ENCODE measurements at regions not wholly inside any gene's neighbourhood (a gene's known extent, or its start where the extent isn't known, plus 50 kb on each side); places are given as distances from the start of the nearest gene placed in this dataset.
A peak's percentile ranks its signal among the peaks of the same experiment; 100 is the strongest.

GRCh38 chr21:36235058-36235582 is 78.5 kb downstream of the DOP1B start:
- Mint-ChIP-seq H3K36me3 (peaks cover 20% of the 10 kb centered on the region), H3K9me3 (no peaks in the 10 kb centered on the region), H3K4me1 (peaks cover 17% of the 10 kb centered on the region), H3K27ac (no peak overlapping the region), H3K27me3 (no peaks in the 10 kb centered on the region), H3K4me3 (no peak overlapping the region)
- DNase-seq (ENCODE audit: low spot score in 2 of 2) (no peak), ATAC-seq (ENCODE audit: low read depth) (no peak)

GRCh38 chr21:36236052-36236730 is 79.6 kb downstream of the DOP1B start:
- no peak for DNase-seq (ENCODE audit: low spot score in 2 of 2)
- H3K4me3 Mint-ChIP-seq: no peak overlapping the region
- peak; percentile 80 for ATAC-seq (ENCODE audit: low read depth)
- peaks cover 17% of the 10 kb centered on the region for H3K4me1 Mint-ChIP-seq
- H3K36me3 Mint-ChIP-seq: peaks cover 15% of the 10 kb centered on the region
- H3K9me3 Mint-ChIP-seq: no peaks in the 10 kb centered on the region
- peak overlapping the region; percentile 58 for H3K27ac Mint-ChIP-seq
- no peaks in the 10 kb centered on the region for H3K27me3 Mint-ChIP-seq

- DNase-seq (ENCODE audit: low spot score in 2 of 2): no peak
- H3K27me3 Mint-ChIP-seq: no peaks in the 10 kb centered on the region
- peaks cover 18% of the 10 kb centered on the region for H3K4me1 Mint-ChIP-seq
- H3K36me3 Mint-ChIP-seq: peaks cover 11% of the 10 kb centered on the region
- H3K4me3 Mint-ChIP-seq: no peak overlapping the region
- H3K27ac Mint-ChIP-seq: no peak overlapping the region
- no peaks in the 10 kb centered on the region for H3K9me3 Mint-ChIP-seq
- no peak for ATAC-seq (ENCODE audit: low read depth)
Observed at GRCh38 chr21:36237441-36237840, 80.8 kb downstream of the DOP1B start.

GRCh38 chr21:36239585-36239984 is 80.4 kb upstream of the MORC3 start:
- H3K4me1 Mint-ChIP-seq: peaks cover 14% of the 10 kb centered on the region
- DNase-seq (ENCODE audit: low spot score in 2 of 2): no peak
- no peak overlapping the region for H3K27ac Mint-ChIP-seq
- no peaks in the 10 kb centered on the region for H3K9me3 Mint-ChIP-seq
- peaks cover 5% of the 10 kb centered on the region for H3K36me3 Mint-ChIP-seq
- H3K4me3 Mint-ChIP-seq: no peak overlapping the region
- ATAC-seq (ENCODE audit: low read depth): no peak
- no peaks in the 10 kb centered on the region for H3K27me3 Mint-ChIP-seq

- DNase-seq (ENCODE audit: low spot score in 2 of 2) (no peak), ATAC-seq (ENCODE audit: low read depth) (no peak)
- Mint-ChIP-seq H3K27me3 (no peaks in the 10 kb centered on the region), H3K9me3 (no peaks in the 10 kb centered on the region), H3K36me3 (peaks cover 16% of the 10 kb centered on the region), H3K4me1 (peaks cover 5% of the 10 kb centered on the region), H3K27ac (peak overlapping the region; percentile 76), H3K4me3 (no peak overlapping the region)
Observed at GRCh38 chr21:36241717-36242116, 78.3 kb upstream of the MORC3 start.

- DNase-seq (ENCODE audit: low spot score in 2 of 2) (no peak), ATAC-seq (ENCODE audit: low read depth) (no peak)
- H3K4me1 Mint-ChIP-seq: peaks cover 3% of the 10 kb centered on the region
- no peak overlapping the region for H3K27ac Mint-ChIP-seq
- no peaks in the 10 kb centered on the region for H3K27me3 Mint-ChIP-seq
- peaks cover 27% of the 10 kb centered on the region for H3K36me3 Mint-ChIP-seq
- H3K9me3 Mint-ChIP-seq: no peaks in the 10 kb centered on the region
- H3K4me3 Mint-ChIP-seq: no peak overlapping the region
Observed at GRCh38 chr21:36245115-36245514, 74.9 kb upstream of the MORC3 start.

- no peak overlapping the region for H3K27ac Mint-ChIP-seq
- peaks cover 3% of the 10 kb centered on the region for H3K4me1 Mint-ChIP-seq
- H3K4me3 Mint-ChIP-seq: no peak overlapping the region
- H3K9me3 Mint-ChIP-seq: no peaks in the 10 kb centered on the region
- H3K27me3 Mint-ChIP-seq: no peaks in the 10 kb centered on the region
- ATAC-seq (ENCODE audit: low read depth) (no peak), DNase-seq (ENCODE audit: low spot score in 2 of 2) (no peak)
- H3K36me3 Mint-ChIP-seq: peaks cover 29% of the 10 kb centered on the region
Observed at GRCh38 chr21:36245649-36246048, 74.3 kb upstream of the MORC3 start.

- DNase-seq (ENCODE audit: low spot score in 2 of 2): no peak
- Mint-ChIP-seq H3K27me3 (no peaks in the 10 kb centered on the region), H3K36me3 (peaks cover 34% of the 10 kb centered on the region), H3K9me3 (no peaks in the 10 kb centered on the region), H3K4me3 (no peak overlapping the region), H3K4me1 (peaks cover 3% of the 10 kb centered on the region), H3K27ac (no peak overlapping the region)
- ATAC-seq (ENCODE audit: low read depth): no peak
Observed at GRCh38 chr21:36246080-36246631, 73.8 kb upstream of the MORC3 start.

GRCh38 chr21:36247316-36248010 is 72.5 kb upstream of the MORC3 start:
- no peaks in the 10 kb centered on the region for H3K9me3 Mint-ChIP-seq
- H3K4me1 Mint-ChIP-seq: peaks cover 2% of the 10 kb centered on the region
- no peak overlapping the region for H3K27ac Mint-ChIP-seq
- no peak overlapping the region for H3K4me3 Mint-ChIP-seq
- ATAC-seq (ENCODE audit: low read depth) (no peak), DNase-seq (ENCODE audit: low spot score in 2 of 2) (no peak)
- peaks cover 34% of the 10 kb centered on the region for H3K36me3 Mint-ChIP-seq
- no peaks in the 10 kb centered on the region for H3K27me3 Mint-ChIP-seq

GRCh38 chr21:36249576-36250422 is 70.2 kb upstream of the MORC3 start:
- no peak for ATAC-seq (ENCODE audit: low read depth)
- Mint-ChIP-seq H3K27me3 (no peaks in the 10 kb centered on the region), H3K36me3 (peaks cover 37% of the 10 kb centered on the region)

GRCh38 chr21:36250423-36251075 is 69.4 kb upstream of the MORC3 start:
- Mint-ChIP-seq H3K4me3 (no peak overlapping the region), H3K9me3 (no peaks in the 10 kb centered on the region), H3K27me3 (no peaks in the 10 kb centered on the region), H3K27ac (no peak overlapping the region), H3K36me3 (peaks cover 34% of the 10 kb centered on the region), H3K4me1 (peaks cover 19% of the 10 kb centered on the region)
- no peak for ATAC-seq (ENCODE audit: low read depth)
- no peak for DNase-seq (ENCODE audit: low spot score in 2 of 2)

More at GRCh38 chr21:36249576-36250422, 70.2 kb upstream of the MORC3 start:
- H3K9me3 Mint-ChIP-seq: no peaks in the 10 kb centered on the region
- H3K4me1 Mint-ChIP-seq: peaks cover 19% of the 10 kb centered on the region
- H3K27ac Mint-ChIP-seq: no peak overlapping the region
- H3K4me3 Mint-ChIP-seq: no peak overlapping the region
- DNase-seq (ENCODE audit: low spot score in 2 of 2): no peak

GRCh38 chr21:36254106-36254941 is 65.7 kb upstream of the MORC3 start:
- Mint-ChIP-seq H3K4me3 (peak overlapping the region; percentile 79), H3K36me3 (peaks cover 37% of the 10 kb centered on the region), H3K27me3 (no peaks in the 10 kb centered on the region), H3K9me3 (peaks cover 4% of the 10 kb centered on the region), H3K4me1 (peaks cover 43% of the 10 kb centered on the region), H3K27ac (peak overlapping the region; percentile 94)
- DNase-seq (ENCODE audit: low spot score in 2 of 2) (no peak), ATAC-seq (ENCODE audit: low read depth) (peak; percentile 27)

GRCh38 chr21:36255663-36256062 is 64.3 kb upstream of the MORC3 start:
- DNase-seq (ENCODE audit: low spot score in 2 of 2): peak; percentile 23 to 53
- peaks cover 4% of the 10 kb centered on the region for H3K9me3 Mint-ChIP-seq
- H3K36me3 Mint-ChIP-seq: peaks cover 34% of the 10 kb centered on the region
- peak overlapping the region; percentile 71 for H3K4me3 Mint-ChIP-seq
- ATAC-seq (ENCODE audit: low read depth): peak; percentile 76
- no peaks in the 10 kb centered on the region for H3K27me3 Mint-ChIP-seq
- H3K27ac Mint-ChIP-seq: peak overlapping the region; percentile 94
- H3K4me1 Mint-ChIP-seq: peaks cover 52% of the 10 kb centered on the region
